H1 (cell line): ENCODE measurements at regions not wholly inside any gene's neighbourhood (a gene's known extent, or its start where the extent isn't known, plus 50 kb on each side); places are given as distances from the start of the nearest gene placed in this dataset.

Experiments
- CTCF ChIA-PET: fragments of 300-600 bp; sonication (Branson Sonifier 250); formaldehyde crosslinking; loops from one replicate; lab custom pipeline; 2021; ENCODE audit not compliant: partially characterized antibody; lab: Charles Lee
- POLR2A ChIA-PET: fragments of 300-600 bp; sonication (Branson Sonifier 250); formaldehyde crosslinking; loops from one replicate; lab custom pipeline; 2021; ENCODE audit warnings: inconsistent platforms; ENCODE audit not compliant: partially characterized antibody; lab: Charles Lee
- DNase-seq, 2 experiments: peaks; one replicate each; pipeline versions ENCODE4 v3.0.0 to v3.0.0-alpha.2; 2010 to 2022; ENCODE audit warnings: low spot score in 2 of 2, low read depth in 1 of 2, mixed read lengths in 1 of 2
- FAIRE-seq: peaks from 2 replicates; lab custom pipeline; 2011; peaks lifted over from hg19 to GRCh38; lab: Jason Lieb, UNC
- H2AFZ ChIP-seq: 2 replicates; pipeline ENCODE4 v1.8.1; 2012; ENCODE audit warnings: low read length, inconsistent platforms
- H2AK5ac ChIP-seq: 2 replicates; pipeline ENCODE4 v1.6.1; 2013; ENCODE audit warnings: low read depth, low read length
- H2BK120ac ChIP-seq: replicated peaks from 2 replicates; pipeline ENCODE3; 2013; ENCODE audit warnings: low read depth, low read length, inconsistent platforms
- H2BK12ac ChIP-seq: 2 replicates; pipeline ENCODE4 v1.6.1; 2013; ENCODE audit warnings: low read depth, low read length
- H2BK15ac ChIP-seq: 2 replicates; pipeline ENCODE4 v1.6.1; 2013; ENCODE audit warnings: low read length
- H2BK20ac ChIP-seq: 2 replicates; pipeline ENCODE4 v1.6.1; 2013; ENCODE audit warnings: low read length
- H2BK5ac ChIP-seq: 2 replicates; pipeline ENCODE4 v1.6.1; 2013; ENCODE audit warnings: low read depth, low read length
- H3K14ac ChIP-seq: 2 replicates; pipeline ENCODE4 v1.6.1; 2013; ENCODE audit warnings: inconsistent platforms; ENCODE audit not compliant: insufficient read length
- H3K18ac ChIP-seq: 2 replicates; pipeline ENCODE4 v1.6.1; 2013; ENCODE audit warnings: low read length; ENCODE audit errors: extremely low read depth
- H3K23ac ChIP-seq: 2 replicates; pipeline ENCODE4 v1.6.1; 2013; ENCODE audit warnings: inconsistent platforms; ENCODE audit not compliant: insufficient read length
- H3K23me2 ChIP-seq: 2 replicates; pipeline ENCODE4 v1.6.1; 2013; ENCODE audit warnings: low read depth, low read length
- H3K27ac ChIP-seq: 2 replicates; pipeline ENCODE4 v1.6.1; 2011; ENCODE audit warnings: low read depth, low read length, inconsistent platforms
- H3K27me3 ChIP-seq, 4 experiments: replicated peaks in 1 of 4; 1 replicate in 1 of 4; 2 replicates in 3 of 4; pipeline versions ENCODE4 v1.6.1 to v1.8.1; 2011 to 2013; ENCODE audit warnings: low read length in 3 of 4, mild to moderate bottlenecking in 3 of 4, inconsistent platforms in 2 of 4, mixed read lengths in 2 of 4, moderate library complexity in 1 of 4; ENCODE audit not compliant: control insufficient read depth in 3 of 4, insufficient read depth in 3 of 4; ENCODE audit errors: extremely low read depth in 1 of 4
- H3K36me3 ChIP-seq, 4 experiments: 2 replicates each; pipeline versions ENCODE4 v1.6.1 to v1.8.1; 2011 to 2013; ENCODE audit warnings: mild to moderate bottlenecking in 4 of 4, low read length in 3 of 4, moderate library complexity in 2 of 4, control low read depth in 1 of 4, inconsistent platforms in 1 of 4; ENCODE audit not compliant: insufficient read depth in 4 of 4, control insufficient read depth in 2 of 4
- H3K4ac ChIP-seq: replicated peaks from 2 replicates; pipeline ENCODE3; 2013; ENCODE audit warnings: low read length, low read depth, mixed read lengths, inconsistent platforms; ENCODE audit not compliant: insufficient read length
- H3K4me1 ChIP-seq, 4 experiments: replicated peaks in 1 of 4; 1 replicate in 1 of 4; 2 replicates in 3 of 4; pipeline versions ENCODE4 v1.6.1 to v1.8.1; 2011 to 2013; ENCODE audit warnings: low read length in 3 of 4, inconsistent platforms in 2 of 4, mixed read lengths in 1 of 4; ENCODE audit not compliant: insufficient read depth in 4 of 4, control insufficient read depth in 3 of 4
- H3K4me2 ChIP-seq, 2 experiments: 2 replicates each; pipeline versions ENCODE4 v1.6.1 to v1.8.1; 2011 to 2013; ENCODE audit warnings: low read depth in 2 of 2, low read length in 2 of 2, control low read depth in 1 of 2, inconsistent platforms in 1 of 2, mild to moderate bottlenecking in 1 of 2; ENCODE audit not compliant: insufficient read depth in 1 of 2
- H3K4me3 ChIP-seq, 4 experiments: fragments of 200-600, 300-600 bp in 1 of 4; sonication (generic), shearing (Covaris generic), sonication (Bioruptor Twin) in 1 of 4; 2 replicates each; pipeline versions ENCODE4 v1.5.1 to v1.8.1; 2011 to 2016; ENCODE audit warnings: low read length in 4 of 4, low read depth in 3 of 4, control low read depth in 2 of 4, inconsistent platforms in 2 of 4, mild to moderate bottlenecking in 2 of 4, mixed read lengths in 1 of 4, moderate library complexity in 1 of 4; ENCODE audit not compliant: insufficient read depth in 2 of 4; ENCODE audit errors: extremely low read depth in 1 of 4
- H3K56ac ChIP-seq: replicated peaks from 2 replicates; pipeline ENCODE3; 2013; ENCODE audit warnings: low read depth, mild to moderate bottlenecking, mixed read lengths, low read length, inconsistent platforms; ENCODE audit not compliant: insufficient read length
- H3K79me1 ChIP-seq: 2 replicates; pipeline ENCODE4 v1.6.1; 2013; ENCODE audit warnings: low read depth, low read length, control low read depth
- H3K79me2 ChIP-seq, 2 experiments: 2 replicates each; pipeline versions ENCODE4 v1.6.1 to v1.8.1; 2012 to 2013; ENCODE audit warnings: low read length in 2 of 2, mild to moderate bottlenecking in 2 of 2, inconsistent platforms in 1 of 2; ENCODE audit not compliant: insufficient read depth in 2 of 2, control insufficient read depth in 1 of 2
- H3K9ac ChIP-seq, 4 experiments: replicated peaks in 1 of 4; 1 replicate in 1 of 4; 2 replicates in 3 of 4; pipeline versions ENCODE4 v1.6.1 to v1.8.1; 2011 to 2013; ENCODE audit warnings: low read depth in 3 of 4, low read length in 3 of 4, control low read depth in 2 of 4, mild to moderate bottlenecking in 2 of 4, moderate library complexity in 2 of 4, inconsistent platforms in 1 of 4; ENCODE audit errors: extremely low read depth in 1 of 4
- H3K9me3 ChIP-seq, 2 experiments: 2 replicates each; pipeline versions ENCODE4 v1.6.1 to v1.8.1; 2012 to 2013; ENCODE audit warnings: mild to moderate bottlenecking in 2 of 2, moderate library complexity in 2 of 2, control low read depth in 1 of 2, inconsistent platforms in 1 of 2, low read depth in 1 of 2, low read length in 1 of 2, mixed read lengths in 1 of 2; ENCODE audit not compliant: insufficient read depth in 2 of 2
- H4K20me1 ChIP-seq, 2 experiments: replicated peaks in 1 of 2; 2 replicates each; pipeline versions ENCODE3 to v1.8.1; 2011 to 2013; ENCODE audit warnings: inconsistent platforms in 2 of 2, low read length in 2 of 2, mild to moderate bottlenecking in 1 of 2; ENCODE audit not compliant: insufficient read depth in 2 of 2, control insufficient read depth in 1 of 2
- H4K5ac ChIP-seq: 2 replicates; pipeline ENCODE4 v1.6.1; 2013; ENCODE audit warnings: low read length, low read depth, mixed read lengths, inconsistent platforms; ENCODE audit not compliant: insufficient read length
- H4K8ac ChIP-seq: 2 replicates; pipeline ENCODE4 v1.8.0; 2013; ENCODE audit warnings: mild to moderate bottlenecking, moderate library complexity, low read length, inconsistent platforms; ENCODE audit not compliant: insufficient read depth; ENCODE audit errors: extremely low read depth
- H4K91ac ChIP-seq: replicated peaks from 2 replicates; pipeline ENCODE3; 2013; ENCODE audit warnings: low read length, mixed read lengths, inconsistent platforms; ENCODE audit not compliant: insufficient read length
- ASH2L ChIP-seq: fragments of 200-600, 300-600 bp; sonication (generic); IDR thresholded peaks from one replicate; pipeline ENCODE4 v1.7.1; 2017; ENCODE audit warnings: low read length
- KDM4A ChIP-seq: IDR thresholded peaks from one replicate; pipeline ENCODE4 v1.7.1; 2012; ENCODE audit warnings: low read depth, mild to moderate bottlenecking, moderate library complexity, low read length, inconsistent platforms; ENCODE audit not compliant: severe bottlenecking
- SUZ12 ChIP-seq: fragments of 200-600 bp; sonication (generic); IDR thresholded peaks from 2 replicates; pipeline ENCODE4 v1.6.1; 2012; ENCODE audit warnings: mild to moderate bottlenecking, inconsistent platforms, low read length, moderate library complexity, mixed read lengths
- TBP ChIP-seq: IDR thresholded peaks from 2 replicates; pipeline ENCODE4 v1.6.1; 2011; ENCODE audit warnings: low read depth, low read length, improper control_type of control experiment
- WGBS, 2 experiments: shearing (Covaris generic) in 1 of 2; methylation state at CpG; one replicate each; pipeline versions ENCODE4 v1.1.6 to v1.1.7; 2013 to 2015; ENCODE audit warnings: low lambda C conversion rate in 2 of 2, mixed read lengths in 2 of 2, inconsistent platforms in 1 of 2, low coverage in 1 of 2, missing lambda C conversion rate in 1 of 2; ENCODE audit not compliant: insufficient replicate concordance in 2 of 2, insufficient coverage in 1 of 2, insufficient read length in 1 of 2; ENCODE audit errors: extremely low coverage in 1 of 2, missing lambda C conversion rate in 1 of 2; 5-methylcytosine and 5-hydroxymethylcytosine counted together

DNA sequence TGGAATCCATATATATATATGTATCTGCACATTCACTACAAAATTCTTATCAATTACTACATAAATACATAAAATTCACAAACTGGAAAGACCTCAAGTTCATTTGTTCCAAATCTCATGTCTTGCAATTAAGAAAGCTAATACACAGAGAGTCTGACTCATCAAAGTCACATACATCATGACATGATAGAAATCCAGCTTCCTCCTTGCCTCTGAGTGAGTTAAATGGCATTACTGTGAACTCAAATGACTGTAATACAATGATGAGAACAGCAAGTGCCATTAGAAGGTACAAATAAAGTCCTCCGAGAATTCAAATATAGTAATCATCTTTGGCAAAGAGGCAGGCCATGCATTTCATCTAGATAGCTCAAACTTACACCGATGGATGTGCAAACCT lies 55.1 kb upstream of the AGTR1 start:
- H2BK5ac ChIP-seq: no peak overlapping the region
- H2BK120ac ChIP-seq: no peak overlapping the region
- 89% methylated on average over 2 of the region's 2 CpGs; no CpG with 5 or more reads in 1 of the 2 experiments for WGBS, 2 experiments
- H3K27me3 ChIP-seq: no peaks in the 10 kb centered on the region
- no peaks in the 10 kb centered on the region for H3K79me1 ChIP-seq
- H3K36me3 ChIP-seq: no peaks in the 10 kb centered on the region; a peak in 1 of 8 replicates
- no peak overlapping the region for H4K8ac ChIP-seq
- ChIA-PET POLR2A (interaction anchor here (1.1 kb wide), 1 partner anchor 68 kb away, joined by 3 read pairs; no protein-coding TSS in a partner anchor), CTCF (interaction anchor here (0.7 to 3.6 kb wide), 5 partner anchors 10 to 301 kb away, joined by 3 to 12 read pairs (median 3); no protein-coding TSS in a partner anchor)
- no peak overlapping the region for H3K18ac ChIP-seq
- DNase-seq (no peak), FAIRE-seq (no peak)
- no peak overlapping the region for H2BK20ac ChIP-seq
- no peak overlapping the region for H3K56ac ChIP-seq
- no peak overlapping the region for H3K4ac ChIP-seq
- no peaks in the 10 kb centered on the region for H3K23me2 ChIP-seq
- no peak overlapping the region for H2BK12ac ChIP-seq
- no peak overlapping the region for H3K23ac ChIP-seq
- no peak overlapping the region for H2AFZ ChIP-seq
- no peak overlapping the region for H4K5ac ChIP-seq
- no peak overlapping the region for H3K4me2 ChIP-seq
- no peak overlapping the region for H3K9ac ChIP-seq
- no peak overlapping the region for H2AK5ac ChIP-seq
- H4K20me1 ChIP-seq: no peaks in the 10 kb centered on the region
- peaks cover 0 to 4% (median 0%) of the 10 kb centered on the region in 4 experiments; a peak in 1 of 7 replicates for H3K4me1 ChIP-seq
- H4K91ac ChIP-seq: no peak overlapping the region
- H3K4me3 ChIP-seq: no peak overlapping the region
- H2BK15ac ChIP-seq: no peak overlapping the region
- H3K14ac ChIP-seq: no peak overlapping the region
- no peak for TF ChIP-seq TBP
- TF ChIP-seq KDM4A: no peak
- no peak for TF ChIP-seq SUZ12
- no peak for TF ChIP-seq ASH2L
- no peaks in the 10 kb centered on the region for H3K9me3 ChIP-seq
- no peaks in the 10 kb centered on the region for H3K79me2 ChIP-seq
- H3K27ac ChIP-seq: no peak overlapping the region
